Urothelium cell line (cell line): ENCODE measurements at regions not wholly inside any gene's neighbourhood (a gene's known extent, or its start where the extent isn't known, plus 50 kb on each side); places are given as distances from the start of the nearest gene placed in this dataset.
"Not testable (repeated sequence)": the region's sequence is repeated elsewhere in the genome, so short reads cannot be mapped to it uniquely, and the experiment has no call there.

Source experiments
- DNase-seq: peaks from one replicate; pipeline ENCODE4 v3.0.0; 2011; ENCODE audit warnings: low spot score, mixed read lengths
- FAIRE-seq: peaks from 2 replicates; lab custom pipeline; 2011; peaks lifted over from hg19 to GRCh38; lab: Jason Lieb, UNC

DNA sequence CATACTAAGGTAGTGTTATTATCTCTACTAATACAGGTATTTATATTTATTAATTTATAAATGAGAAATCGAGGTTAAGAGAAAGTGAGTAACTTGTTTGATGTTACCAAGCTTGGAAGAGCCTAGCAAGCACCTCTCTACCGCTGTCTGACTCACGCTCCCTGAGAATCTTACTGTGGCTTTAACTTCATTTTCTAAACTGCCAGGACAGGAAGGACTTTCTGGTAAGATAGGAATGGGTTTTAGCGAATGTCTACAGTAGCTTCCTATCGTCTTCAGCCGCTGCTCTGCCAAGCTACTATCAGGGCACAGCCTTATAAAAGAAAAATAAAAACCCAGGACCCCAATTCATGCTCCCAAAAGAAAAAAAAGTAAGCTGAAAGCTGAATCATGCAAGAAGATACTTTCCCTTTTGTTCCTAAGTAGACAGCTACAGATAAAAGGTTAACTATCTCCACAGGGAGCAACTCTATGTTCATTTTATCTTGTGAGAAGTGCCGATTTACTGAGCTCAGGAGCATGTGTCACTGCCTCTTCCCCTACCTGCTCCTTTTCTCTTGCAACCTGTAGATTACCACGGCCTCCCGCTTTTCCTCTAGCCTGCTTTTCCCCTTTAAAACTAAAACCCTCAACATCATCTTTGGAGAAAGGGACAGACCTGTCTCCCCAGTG is 60.2 kb downstream of the THNSL1 start:
- FAIRE-seq: no peak

DNA sequence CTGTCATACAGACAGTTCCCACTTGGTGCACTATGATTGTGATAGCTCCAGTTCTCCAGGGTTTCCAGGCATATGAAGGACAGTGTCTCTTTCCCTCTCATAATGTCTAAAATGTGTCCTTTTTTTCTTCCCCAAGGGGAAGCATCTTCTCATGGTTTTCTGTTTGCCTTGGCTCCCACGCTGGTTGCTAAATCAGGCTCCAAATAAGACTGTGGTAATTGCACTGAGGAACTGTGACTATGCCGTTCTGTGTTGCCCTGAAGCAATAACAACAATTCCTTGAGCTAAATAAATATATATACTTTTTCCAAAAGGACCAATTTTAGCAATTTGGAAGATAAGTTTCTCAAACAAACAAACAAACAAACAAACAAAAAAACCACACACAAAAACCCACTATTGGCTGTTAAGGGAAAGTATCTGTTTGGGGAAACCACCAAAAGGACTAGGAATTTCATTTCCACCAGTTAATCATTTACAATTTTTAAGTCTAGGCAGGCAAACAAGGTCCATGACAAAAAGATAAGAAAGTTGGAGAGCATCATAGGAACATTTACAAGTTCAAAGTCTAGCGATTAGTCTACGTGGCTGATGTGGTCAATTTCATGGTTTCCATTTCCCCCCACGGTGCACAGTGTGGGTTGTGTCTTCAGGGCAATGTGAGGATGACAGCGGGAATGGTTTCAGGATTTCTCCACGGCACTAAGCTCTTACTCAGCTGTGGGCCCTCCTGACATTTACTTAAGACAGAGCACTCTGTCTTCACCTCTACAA is 62.4 kb downstream of the THNSL1 start:
- no peak for FAIRE-seq

More for the DNA sequence above, 60.2 kb downstream of the THNSL1 start:
- no peak for DNase-seq

DNA sequence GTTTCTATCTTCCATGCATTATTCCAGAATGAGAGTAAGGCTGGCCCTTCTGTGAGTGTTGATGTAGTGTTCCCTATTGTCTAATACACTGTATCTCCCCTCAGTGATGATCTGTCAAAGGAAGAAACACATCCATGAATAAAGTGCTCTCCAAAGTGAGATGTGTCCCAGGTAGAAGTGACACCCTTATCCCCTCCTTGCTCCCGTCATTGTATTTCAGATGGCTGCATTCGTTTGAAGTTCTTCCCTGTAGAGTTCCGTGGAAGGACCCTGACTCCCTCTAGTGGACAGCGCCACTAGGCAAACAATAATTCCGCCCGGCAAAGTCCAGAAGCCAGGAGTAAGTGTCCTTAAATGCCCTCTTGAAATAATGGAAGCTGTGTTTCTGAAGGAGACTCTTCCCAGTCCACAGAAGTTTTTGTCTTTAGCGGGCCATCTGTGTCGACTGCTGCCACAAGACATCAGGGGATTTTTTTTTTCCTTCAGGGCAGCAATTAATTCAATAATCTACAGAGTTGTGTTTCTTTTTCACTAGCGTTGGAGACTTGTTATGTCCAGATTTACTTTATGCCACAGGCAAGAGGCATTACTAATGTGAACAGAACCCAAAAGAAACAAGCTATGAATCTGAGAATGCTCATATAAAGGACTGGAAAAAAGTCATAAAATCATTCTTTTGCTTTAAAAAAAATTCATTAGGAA is 64.6 kb downstream of the THNSL1 start:
- DNase-seq: peak; percentile 78
- FAIRE-seq: no peak

More for the DNA sequence above, 62.4 kb downstream of the THNSL1 start:
- no peak for DNase-seq

DNA sequence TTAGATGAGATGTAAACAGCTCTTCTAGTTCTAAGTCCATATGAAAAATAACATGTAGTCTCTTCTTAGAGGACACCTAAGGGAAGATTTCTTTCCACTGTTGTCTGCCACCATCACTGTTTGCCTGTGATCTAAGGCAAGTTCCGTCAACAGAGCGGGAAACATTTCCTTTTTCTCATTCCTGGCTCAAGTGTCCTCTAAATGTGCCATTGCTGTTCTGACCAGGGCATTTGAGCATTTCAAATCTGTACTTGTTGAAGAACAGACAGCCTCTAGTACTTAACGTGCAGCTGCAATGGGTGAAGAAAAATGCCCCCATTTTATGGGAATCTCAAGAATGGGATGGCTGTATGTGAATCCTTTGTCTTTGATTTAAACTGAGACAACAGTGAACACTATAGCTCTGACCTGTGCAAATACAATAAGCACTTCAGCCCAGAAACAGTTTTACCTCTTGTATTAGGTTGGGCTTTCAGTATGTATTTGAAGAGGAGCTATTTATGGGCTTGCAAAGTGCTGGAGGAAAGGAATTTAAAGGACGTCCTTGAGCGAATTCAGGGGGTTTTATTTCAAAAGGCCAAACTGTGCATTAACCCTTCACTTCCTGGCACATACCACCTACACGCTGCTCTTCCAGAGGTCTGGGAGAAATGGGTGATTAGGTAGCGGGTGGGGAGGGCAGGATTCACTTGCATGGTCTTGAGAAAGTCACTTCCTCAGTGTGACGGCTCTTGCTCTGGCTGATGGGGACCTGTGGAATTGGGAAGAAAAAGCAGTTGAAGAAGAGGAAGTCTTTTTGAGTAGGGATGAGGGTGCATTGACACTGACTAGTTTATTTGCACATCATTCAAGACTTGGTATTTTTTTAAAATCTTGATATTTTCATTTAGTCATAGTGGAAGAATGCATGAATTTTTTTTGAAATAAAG is 66.1 kb downstream of the THNSL1 start:
- DNase-seq: no peak
- no peak for FAIRE-seq

DNA sequence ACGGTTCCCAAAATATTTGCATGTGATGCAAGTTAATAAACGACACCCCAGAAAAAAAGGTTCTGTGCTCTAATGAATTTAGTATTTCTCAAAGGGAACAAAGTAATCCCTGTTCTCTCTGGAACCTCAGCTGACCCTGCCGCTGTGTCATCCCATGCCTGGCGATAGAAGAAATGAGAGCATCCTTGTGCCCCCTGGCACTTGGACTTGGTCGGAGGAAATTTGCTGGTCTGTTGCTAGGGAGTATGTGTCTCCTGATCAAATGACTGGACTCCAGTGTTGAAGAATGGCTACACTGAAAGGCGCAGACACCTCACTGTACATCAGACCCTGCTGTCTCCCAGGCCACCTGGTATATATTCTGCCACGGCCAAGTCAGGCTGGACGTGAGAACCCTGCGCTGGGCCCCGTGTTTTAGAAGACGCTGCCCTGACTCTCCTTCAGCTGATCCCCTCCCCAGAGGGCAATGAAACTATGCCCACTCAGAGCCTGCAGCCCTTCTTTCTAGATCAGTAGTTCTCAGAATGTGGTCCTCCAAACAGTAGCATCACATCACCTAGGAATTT is 67.2 kb downstream of the THNSL1 start:
- no peak for DNase-seq
- no peak for FAIRE-seq

DNA sequence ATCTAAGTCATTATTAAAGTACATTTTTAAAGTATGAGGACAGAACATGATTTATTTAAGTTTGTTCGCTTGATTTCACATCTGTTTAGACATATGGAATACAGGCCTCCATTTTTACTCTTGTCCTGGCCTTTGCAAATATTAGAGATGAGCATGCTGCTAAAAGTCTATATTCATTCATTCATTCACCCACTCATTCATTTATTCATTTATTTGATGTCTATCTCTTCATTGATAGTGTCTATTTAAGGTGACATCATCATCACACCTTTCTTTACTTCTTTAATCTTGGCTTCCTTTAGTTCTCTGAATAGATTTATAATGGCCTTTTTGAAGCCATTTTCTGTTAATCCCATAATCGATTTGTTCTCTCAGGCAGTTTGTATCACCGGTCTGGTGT is 68.0 kb downstream of the THNSL1 start:
- FAIRE-seq: no peak
- no peak for DNase-seq

DNA sequence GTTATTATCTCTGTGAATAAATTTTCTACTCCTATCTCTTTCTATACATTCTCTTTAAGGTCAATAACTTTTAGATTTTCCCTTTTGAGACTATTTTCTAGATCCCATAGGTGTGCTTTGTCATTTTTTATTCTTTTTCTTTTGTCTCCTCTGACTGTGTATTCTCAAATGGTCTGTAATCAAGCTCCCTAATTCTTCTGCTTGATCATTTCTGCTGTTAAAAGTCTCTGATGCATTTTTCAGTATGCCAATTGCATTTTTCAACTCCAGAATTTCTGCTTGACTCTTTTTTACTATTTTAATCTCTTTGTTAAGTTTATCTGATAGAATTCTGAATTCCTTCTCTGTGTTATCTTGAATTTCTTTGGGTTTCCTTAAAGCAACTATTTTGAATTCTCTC is 78.2 kb downstream of the THNSL1 start:
- FAIRE-seq: no peak

DNA sequence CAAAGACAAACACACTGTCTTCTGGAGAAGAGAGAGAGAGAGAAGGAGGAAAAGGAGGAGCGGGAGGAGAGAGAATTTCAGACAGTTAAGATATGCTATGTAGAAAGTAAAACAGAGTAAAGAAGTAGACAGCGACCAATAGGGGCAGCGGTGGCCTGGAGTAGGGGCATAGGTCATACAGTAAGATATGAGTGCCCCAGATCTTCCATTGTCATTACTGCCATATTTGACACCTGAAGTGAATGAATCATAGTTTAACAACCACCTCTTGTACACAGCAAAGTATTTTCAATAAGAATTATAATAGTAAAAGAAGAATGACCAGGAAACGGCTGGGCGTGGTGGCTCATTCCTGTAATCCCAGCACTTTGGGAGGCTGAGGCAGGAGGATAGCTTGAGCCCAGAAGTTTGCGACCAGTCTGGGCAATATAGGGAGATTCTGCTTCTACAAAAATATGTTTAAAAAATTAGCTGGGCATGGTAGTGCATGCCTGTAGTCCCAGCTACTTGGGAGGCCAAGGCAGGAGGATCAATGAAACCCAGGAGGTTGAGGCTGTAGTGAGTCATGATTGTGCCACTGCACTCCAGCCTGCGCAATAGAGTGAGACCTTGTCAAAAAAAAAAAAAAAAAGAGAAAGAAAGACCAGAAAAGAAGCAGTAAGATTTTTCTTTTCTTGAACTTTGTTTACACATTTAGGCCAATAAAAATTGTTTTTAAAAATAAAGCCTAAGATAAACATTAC is 77.0 kb upstream of the GPR158 start:
- FAIRE-seq (no peak), DNase-seq (no peak)

More for the DNA sequence above, 78.2 kb downstream of the THNSL1 start:
- no peak for DNase-seq

DNA sequence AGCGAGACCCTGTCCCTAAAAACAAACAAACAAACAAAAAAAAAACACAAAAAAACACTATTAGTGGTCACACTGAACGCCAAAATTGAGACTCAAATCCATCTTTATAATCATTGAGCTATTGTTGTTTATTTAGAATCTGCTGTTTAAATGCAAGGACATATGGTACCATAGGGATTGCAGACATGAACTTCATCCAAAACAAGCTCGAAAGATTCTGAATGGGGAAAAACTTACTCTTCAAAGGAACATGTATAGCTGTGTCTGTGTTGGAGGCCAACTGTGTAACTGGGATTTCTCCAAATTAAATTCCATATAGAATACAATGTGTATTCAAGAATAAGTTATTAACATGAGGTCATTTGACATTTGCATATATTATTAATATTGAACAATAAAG is 74.7 kb upstream of the GPR158 start:
- DNase-seq (no peak), FAIRE-seq (no peak)

DNA sequence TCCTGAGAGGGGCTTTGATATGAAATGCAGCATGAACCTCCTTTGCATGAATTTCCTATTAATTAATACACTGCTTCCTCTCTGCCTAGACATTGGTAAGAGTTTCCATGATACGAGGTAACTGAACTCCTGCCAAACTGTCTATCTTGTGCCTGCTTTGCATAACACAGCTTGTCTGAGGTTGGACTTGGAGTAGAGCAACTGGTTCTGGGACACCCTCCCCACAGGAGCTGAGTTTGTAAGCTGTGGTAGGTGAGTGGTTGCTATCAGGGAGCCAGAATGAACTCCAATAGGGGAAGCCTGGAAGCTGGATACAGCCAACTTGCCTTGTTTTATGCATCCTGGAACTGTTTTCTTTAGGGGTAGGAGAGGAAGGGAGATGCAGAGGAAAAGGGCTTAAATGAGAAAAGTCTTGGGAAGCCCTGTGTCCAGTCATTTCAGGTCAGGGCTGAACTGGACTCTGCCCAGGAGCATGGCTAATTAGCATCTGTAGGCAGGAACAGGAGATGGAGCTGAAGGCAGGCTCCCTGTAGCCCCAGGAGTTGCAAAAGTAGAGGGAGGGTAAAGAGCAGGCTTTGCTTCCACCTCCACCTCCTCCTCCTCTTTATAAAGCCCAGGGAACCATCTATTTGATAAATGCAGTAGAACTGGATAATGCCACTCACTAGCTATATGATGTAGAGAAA is 73.2 kb upstream of the GPR158 start:
- DNase-seq (no peak), FAIRE-seq (no peak)

DNA sequence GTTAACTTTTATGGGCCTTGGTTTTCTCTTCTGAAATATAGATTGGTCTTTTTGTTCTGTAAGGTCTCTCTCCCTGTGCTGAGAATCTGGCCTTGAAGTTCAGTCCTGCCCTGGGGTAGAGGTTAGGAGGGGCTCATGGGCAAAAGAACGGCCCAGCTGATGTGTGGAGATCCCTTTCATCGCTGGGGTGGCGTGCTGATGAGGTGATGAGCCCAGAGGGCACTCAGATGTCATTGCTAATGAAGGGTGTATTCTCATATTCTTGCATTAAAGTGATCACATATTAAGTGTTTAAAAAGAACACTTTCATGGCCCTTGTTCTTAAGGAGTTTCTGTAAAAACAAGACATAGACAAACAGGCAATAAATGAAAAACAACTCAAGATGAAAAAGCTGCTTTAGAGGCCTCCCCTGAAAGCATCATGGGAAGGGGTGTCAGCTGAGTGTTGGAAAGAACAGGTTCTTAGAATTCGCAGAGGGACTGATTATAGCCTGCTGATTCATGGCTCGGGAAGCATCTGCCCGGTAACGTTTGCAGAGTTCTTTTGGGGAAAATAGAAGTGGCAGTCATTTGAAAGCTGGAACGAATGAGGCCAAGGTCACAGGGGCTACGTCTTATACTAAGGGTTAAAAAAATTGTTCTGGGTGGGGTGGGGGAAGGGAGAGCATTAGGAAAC is 72.5 kb upstream of the GPR158 start:
- no peak for FAIRE-seq
- DNase-seq: no peak

DNA sequence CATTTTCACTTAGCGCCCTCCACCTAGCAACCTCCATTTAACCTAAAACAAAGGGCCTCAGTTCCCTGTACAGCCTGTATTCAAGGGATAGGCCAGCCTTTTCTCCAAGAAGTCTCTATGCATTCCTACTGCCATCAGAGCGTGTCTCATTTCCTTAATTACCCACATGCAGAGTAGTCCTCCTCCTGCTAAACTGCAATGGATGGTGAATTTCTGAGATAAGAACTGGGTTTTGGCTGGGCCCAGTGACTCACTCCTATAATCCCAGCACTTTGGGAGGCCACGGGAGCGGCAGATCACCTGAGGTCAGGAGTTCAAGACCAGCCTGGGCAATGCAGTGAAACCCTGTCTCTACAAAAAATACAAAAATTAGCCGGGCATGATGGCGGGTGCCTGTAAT is 71.1 kb upstream of the GPR158 start:
- FAIRE-seq: no peak
- DNase-seq: no peak

DNA sequence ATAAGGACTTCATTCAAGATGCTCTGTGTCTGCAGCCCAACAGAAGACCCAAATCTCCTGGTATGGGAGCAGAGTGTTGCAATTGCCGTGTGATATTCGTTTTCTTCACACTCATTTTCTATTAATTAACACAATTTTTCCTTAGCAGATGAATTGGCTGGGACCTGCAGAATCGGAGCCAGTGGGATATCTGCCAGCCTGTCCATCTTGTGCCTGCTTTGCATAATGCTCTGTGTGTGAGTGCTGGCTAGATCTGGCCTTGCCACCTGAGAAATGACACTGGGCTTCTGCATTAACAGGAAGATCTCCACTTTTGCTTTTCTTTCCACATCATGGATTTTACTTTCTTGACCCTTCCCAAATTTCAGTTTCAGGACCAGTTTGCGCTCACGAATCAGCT is 70.4 kb upstream of the GPR158 start:
- no peak for DNase-seq

DNA sequence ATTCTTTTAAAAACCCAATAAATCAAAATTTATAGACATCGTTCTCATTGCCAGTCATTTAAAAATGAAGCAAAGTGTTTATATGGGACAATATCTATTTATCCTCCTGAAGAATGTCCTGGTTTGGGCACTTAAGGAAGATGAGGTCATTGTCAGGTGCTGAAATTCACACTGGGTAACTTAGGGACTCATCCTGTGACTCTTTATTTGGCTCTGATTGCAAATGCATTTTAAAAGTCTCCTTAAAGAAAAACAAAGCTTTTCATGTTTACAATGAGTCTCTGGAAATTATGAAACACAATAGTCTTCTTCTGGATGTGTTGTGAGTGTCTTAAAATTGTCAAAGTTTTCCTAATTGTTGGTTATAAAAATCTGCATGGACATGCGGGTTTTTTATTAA is 69.5 kb upstream of the GPR158 start:
- no peak for FAIRE-seq

More for the DNA sequence above, 70.4 kb upstream of the GPR158 start:
- no peak for FAIRE-seq

DNA sequence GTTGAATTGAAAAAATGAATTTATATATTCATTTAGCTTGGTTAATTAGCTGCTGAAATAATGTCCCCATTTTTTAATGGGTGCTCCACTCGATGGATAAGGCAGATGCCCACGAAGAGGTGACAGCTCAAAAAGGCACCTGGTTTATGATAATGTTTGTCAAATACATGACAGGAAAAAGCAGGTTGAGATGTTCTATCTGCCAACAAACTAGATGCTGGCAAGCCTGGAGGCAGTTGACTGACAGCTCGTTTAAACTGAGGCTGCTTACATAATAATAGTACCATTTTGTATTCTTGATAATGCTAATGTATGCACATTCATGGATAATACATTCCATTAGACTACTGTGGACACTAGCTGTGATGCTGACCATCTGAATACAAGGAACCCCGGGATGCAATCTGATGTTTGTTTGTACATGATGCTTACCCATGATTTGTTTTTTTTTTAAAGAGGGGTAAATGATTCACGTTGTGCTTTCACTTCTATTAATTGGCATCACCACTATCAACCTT is 69.0 kb upstream of the GPR158 start:
- no peak for FAIRE-seq
- DNase-seq: no peak

More for the DNA sequence above, 69.5 kb upstream of the GPR158 start:
- no peak for DNase-seq

DNA sequence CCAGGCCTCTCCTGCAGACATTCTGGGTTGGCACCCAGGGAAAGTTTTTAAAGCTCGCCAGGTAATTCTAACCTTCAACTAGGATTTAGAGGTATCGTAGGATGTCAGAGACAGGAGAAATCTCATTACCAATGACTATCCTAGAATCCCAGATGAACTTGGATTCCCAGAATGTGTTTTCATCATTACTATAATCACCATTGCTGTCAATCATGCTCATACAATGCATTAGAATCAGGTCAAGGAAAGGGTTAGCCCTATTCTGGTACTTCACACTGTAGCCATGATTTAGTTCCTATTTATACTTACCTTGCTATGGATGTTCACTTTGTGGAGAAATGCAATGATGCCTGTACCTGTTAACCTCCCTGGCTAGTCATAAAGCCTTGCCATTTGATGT is 67.0 kb upstream of the GPR158 start:
- DNase-seq: no peak
- FAIRE-seq: no peak

DNA sequence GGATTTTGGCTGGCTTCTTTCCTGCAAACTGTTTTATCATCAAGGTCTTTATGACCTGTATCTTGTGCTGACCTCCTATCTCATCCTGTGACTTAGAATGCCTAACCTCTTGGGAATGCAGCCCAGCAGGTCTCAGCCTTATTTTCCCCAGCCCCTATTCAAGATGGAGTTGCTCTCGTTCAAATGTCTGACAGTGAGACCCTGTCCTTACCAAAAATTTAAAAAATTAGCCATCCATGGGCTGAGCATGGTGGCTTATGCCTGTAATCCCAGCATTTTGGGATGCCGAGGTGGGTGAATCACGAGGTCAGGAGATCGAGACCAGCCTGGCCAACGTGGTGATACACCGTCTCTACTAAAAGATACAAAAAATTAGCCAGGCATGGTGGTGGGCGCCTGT is 64.9 kb upstream of the GPR158 start:
- DNase-seq, FAIRE-seq: not testable (repeated sequence)

DNA sequence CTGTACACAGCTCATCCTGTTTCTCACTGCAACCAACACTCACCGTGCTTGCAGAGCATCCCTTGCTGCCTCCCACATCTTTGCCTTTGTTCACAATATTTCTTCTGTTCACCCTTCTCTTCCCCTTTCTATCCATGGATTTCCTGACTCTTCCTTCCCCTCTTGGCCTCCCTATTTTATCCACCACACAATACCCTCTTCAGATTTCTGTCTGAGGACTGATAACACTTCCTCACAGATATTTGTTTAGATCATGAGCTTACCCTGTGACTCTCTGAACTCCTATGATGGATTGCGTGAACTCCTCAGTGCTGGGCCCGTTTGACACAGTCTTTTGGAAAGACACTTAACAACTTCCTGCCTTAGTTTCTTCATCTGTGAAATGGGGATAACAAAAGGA is 62.8 kb upstream of the GPR158 start:
- DNase-seq (no peak), FAIRE-seq (no peak)
